HG03060 (cell line): ENCODE measurements at regions not wholly inside any gene's neighbourhood (a gene's known extent, or its start where the extent isn't known, plus 50 kb on each side); places are given as distances from the start of the nearest gene placed in this dataset.

Experiments used
- ATAC-seq: cut with Tn5 transposase; IDR thresholded peaks from one replicate; pipeline ENCODE4 v1.9.1; 2021; ENCODE audit warnings: low read depth, moderate number of reproducible peaks; ENCODE audit not compliant: unreplicated experiment

DNA sequence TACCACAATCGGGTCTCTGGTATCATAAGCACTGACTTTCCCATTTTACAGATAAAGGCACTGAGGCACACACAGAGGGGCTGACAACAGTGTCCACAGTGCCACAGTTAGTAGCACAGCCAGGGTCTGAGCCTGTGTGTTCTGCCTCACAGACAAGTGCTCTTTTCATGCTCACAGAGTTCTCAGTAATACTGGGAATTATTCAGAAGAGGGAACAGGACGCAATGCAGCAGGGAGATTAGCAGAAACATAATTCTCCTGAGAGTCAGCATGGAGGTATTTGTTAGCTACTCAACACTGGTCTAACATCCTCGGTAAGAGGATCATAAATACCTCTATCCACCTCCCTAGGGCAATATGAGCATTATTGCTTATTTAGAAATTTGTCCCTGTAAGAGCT lies 219.3 kb upstream of the EEA1 start:
- ATAC-seq, result no peak

DNA sequence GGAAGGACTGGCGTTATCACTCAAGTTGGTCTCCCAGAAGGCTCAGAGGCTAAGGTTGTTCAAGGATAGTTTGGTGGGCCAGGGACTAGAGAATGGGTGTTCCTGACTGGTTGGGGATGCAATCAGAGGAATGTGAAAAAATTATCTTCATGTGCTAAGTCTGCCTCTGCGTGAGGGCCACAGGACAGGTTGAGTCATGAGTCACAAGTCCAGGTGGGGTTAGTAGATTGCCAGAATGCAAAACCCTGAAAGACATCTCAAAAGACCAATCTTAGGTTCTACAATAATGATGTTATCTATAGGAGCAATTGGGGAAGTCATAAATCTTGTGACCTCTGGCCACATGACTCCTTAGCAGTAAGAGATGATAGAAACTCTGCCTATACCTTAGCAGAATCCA lies 220.1 kb upstream of the EEA1 start:
- no peak for ATAC-seq

DNA sequence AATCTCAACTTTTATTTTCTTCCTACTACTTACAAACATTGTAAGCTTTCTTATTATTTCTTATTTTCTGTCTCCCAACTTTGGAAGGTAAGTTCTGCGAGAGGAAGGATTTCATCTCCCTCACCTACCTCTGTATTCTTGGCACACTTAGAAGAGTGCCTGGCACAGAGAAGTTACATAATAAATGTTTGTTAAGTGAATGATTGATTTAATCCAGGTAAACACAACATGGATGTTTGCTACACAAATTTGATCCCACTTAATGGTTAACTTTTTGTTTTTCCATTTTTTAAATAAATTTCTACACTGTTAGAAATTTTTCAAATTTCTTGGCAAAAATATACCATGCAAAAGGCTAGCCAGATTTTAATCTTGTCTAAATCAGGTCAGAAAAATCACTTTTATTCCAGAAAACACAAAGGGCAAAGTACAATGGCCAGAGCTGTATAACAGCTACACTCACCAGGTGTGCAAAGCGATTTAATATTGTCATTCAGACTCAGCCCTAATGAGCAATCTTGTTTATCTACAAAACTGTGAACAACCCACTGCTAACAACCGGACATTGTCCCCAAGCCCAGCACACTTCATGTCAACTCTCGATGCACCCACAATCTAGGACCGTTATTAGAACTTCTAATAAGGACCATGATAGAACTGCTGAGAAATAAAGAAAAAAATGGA lies 222.1 kb upstream of the EEA1 start:
- ATAC-seq, result no peak

DNA sequence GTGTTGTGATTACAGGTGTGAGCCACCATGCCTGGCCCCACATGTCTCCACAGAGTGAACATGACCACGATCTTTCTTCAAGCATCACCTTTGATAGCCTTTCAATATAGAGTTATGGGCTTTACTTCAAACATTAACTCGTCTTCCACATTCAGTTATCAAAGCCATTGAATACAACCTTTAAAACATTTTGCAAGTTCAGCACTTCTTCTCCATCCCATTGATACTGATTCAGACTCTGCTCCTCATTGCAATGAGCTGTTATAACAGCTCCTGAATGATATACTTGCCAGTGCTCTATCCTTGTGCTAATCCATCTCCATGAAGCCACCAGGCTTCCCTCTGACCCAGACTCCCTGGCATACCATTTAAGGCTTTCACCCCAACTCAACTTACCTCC lies 223.5 kb upstream of the EEA1 start:
- no peak for ATAC-seq

DNA sequence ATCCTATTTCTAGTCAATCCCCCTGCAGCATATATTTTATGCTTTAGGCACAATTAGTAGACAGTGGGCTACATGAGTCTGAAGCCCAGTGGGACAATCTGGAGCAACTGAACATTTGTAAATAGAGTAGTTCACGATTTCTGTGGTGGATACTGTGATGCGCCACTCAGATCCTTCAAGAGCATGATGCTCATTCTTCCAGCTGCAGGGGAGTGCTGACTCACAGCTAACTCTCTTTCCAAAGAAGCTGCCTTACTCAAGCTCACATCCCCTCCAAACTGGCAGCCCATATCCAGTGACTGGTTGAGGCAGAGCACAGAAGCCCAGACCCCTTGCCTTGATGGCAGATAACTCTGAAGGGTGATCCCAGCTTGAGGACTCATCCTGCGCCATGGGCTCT lies 224.2 kb upstream of the EEA1 start:
- ATAC-seq, result no peak

DNA sequence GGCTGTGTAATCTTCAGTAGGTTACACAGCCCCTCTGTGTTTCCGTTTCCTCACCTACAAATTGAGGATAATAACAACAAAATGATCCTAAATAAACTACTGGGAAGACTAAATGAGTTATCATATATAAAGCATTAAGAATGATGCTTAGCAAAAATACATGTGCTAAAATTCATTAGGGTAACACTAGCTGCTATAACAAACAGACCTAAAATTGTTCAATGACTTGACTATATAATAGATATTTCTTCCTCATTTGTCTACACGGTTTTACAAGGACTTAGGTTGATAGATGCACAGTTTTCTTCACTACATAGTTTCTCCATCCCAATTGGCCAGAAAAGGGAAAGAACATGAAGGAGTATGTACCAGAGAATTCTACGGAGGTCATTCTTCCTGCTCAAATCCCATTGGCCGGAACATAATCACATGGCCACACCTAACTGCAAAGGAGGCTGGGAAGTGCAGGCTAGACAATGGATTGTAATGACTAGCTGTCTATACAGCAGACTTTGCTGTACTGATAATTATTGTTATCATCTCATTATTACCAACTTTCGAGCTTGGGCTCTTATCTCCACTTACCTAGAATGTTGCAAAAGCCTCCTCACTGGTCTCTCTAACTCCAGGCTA lies 223.5 kb upstream of the NUDT4 start:
- ATAC-seq, result no peak

DNA sequence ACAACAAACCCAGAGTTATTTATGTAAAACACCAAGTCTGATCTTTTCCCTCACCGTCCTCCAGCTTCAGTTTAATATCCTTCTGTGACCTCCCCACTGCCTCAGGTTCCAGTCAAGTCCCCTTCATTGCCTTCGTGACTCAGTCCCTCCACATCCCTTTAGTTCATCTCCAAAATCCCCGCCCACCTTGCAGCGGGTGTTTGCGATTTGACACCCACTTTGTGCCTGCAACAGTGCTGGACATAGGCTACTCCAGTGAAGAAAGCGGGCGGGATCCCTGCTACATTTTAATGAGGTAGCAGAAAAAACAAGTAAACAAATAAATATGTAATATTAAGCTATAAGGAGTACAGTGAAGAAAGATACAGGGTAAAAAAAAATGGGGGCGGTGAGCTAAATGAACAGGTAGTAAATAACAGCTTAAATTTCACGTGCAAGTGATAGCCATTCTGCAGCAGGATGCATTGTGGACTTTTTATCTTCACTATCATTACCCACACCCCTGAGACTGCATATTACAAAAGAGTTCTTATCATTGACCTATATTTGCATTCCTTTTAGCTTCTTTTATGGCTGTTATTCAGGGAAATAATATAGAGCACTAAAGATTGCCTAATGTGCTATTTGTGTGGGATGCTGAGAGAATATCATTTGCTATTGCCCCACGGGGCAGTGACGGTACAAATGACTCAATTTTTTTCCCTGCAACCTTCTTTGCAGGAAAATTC lies 222.8 kb upstream of the NUDT4 start:
- ATAC-seq, result no peak

DNA sequence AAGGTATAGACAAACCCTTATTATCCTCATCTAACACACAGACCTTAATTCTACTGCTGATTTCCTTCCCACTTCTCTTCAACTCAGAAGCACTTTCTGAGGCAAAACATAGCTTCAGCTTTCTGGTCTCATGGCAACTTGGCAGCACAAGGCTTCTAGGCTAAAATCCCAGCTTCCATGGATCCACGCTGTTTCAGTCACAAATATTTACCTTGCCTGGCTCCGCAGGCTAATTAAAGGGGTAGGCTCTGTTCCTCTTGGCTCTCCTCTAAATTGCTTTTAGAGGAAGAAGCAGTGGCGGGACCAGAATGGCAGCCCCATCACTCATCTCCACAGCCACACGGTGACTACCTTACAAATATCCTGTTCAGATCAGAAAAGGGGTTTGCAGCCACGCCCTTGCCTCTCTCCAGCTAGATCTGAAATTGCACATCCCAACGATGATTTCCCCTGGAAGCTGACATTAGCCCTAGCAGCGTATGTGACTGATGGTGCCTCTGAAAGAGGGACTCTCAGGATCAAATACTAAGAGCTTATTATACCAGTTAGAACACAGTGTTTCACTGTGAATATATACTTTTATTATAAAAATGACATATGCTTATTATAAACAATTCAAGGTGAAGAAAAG lies 221.5 kb upstream of the NUDT4 start:
- ATAC-seq, result no peak

DNA sequence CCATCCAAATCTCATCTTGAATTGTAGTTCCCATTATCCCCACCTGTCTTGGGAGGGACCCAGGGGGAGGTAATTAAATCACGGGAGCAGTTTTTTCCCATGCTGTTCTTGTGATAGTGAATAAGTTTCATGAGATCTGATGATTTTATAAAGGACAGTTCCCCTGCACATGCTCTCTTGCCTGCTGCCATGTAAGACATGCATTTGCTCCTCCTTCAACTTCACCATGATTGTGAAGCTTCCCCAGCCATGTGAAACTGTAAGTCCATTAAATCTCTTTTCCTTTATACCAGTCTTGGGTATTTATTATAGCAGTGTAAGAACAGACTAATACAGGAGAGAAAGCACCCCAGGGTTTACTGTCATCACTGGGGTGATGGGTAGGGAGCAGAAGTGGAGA lies 220.4 kb upstream of the NUDT4 start:
- no peak for ATAC-seq

DNA sequence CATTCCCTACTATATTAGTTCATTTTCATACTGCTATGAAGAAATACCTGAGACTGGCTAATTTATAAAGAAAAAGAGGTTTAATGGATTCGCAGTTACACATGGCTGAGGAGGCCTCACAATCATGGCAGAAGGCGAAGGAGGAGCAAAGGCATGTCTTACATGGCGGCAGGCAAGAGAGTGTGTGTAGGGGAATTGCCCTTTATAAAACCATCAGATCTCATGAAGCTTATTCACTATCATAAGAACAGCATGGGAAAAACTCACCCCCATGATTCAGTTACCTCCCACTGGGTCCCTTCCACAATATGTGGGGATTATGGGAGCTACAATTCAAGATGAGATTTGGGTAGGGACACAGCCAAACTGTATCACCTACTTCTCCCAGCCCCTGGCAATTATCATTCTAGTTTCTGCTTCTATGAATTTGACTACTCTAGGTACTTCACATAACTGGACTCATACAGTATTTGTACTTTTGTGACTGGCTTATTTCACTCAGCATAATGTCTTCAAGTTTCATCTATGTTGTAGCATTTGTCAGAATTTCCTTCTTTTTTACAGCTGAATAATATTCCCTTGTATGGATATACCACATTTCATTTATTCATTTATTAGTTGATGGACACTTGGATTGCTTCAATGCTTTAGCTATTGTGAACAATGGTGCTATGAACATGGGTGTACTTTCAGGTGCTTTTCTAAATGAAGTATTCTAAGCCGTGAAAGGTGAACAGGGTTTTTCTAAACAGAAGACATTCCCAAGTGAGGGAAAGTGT lies 219.5 kb upstream of the NUDT4 start:
- no peak for ATAC-seq

DNA sequence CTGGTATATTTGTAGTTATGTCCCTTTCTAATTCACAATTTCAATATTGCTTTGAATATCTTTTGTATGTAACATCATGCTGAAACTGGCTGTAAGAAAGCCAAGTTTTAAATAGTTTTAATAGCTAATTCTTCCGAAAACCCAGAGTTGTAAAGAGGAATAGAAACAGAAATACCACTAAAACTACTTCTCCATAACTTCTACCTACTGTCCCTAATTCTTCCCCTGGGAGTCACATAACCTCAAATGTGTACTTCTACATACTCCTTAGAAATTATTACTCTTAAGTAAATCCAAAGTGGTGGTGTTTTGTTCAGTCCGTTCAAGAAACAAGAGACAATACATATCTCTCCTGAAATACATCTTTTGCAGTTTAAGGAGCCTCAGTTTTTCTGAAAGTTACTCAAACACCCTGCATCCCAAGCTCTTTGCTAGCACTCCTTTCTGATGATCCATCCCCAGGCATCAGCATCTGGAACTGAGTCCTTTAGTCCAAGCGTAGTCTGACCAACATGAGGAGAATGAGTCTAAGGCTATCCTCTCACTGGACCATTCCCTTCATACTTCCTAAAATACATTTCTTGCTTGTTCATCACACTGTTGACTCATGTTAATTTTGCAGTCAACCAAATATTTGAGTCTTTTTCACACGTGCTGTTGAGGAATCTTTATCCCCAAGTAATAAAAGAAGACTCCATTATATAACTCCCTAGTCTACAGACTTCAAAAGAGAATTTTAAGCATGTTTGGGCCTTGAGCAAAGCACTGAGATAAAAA lies 214.3 kb upstream of the NUDT4 start:
- no peak for ATAC-seq

DNA sequence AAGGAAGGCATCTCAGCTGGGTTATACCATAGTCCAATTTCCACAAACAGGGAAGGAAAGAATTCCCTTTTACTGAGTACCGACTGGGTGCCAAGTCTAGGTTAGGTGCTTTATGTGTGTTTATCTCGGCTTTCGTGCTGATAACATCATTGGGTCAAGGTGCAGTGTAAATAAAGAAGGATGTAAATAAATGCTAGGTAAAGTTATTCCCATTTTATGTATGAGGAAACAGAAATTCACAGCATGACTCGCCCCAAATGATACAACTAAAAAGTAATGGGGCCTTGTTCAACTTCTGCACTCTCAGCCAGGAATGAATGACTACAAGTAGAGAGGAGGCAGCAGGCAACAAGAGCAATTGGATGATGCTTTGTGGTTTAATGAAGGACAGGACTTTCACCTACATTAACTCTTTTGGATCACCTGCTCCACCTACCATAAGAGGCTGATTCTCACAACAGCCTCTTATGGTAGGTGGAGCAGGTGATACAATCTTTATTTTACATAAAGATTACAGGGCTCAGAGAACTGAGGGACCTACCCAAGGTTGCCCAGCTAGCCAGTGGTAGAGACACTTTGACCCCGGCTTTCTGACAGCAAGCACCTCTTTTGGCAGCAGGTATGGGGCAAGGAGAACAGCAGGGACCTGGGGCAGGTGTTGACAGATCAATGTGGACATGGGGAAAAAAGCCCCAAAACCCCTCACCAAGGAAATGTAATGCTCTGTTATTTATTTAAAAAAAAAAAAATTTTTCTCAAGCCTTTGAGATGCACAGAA lies 213.4 kb upstream of the NUDT4 start:
- no peak for ATAC-seq

DNA sequence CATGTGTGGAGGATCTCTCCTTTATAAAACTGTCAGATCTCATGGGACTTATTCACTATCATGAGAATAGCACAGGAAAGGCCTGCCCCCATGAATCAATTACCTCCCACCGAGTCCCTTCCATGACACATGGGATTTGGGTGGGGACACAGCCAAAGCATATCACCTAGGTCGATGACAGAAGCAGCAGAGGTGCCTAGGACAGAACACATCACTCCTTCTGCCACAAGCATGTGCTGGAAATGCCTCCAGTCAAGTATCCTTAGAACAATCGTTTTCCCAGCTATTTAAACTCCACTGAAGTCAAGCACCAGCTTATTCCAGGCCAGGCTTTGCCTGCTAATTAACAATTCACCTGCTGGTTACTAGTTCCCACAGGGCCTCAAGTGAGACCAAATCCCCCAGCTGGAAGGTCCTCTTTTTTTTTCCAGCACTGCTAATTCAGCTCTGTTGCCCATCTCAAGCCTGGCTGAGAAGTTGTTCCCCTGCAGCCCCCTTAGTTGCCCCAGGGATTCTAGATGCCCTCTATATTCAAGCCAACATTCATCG lies 212.3 kb upstream of the NUDT4 start:
- no peak for ATAC-seq

DNA sequence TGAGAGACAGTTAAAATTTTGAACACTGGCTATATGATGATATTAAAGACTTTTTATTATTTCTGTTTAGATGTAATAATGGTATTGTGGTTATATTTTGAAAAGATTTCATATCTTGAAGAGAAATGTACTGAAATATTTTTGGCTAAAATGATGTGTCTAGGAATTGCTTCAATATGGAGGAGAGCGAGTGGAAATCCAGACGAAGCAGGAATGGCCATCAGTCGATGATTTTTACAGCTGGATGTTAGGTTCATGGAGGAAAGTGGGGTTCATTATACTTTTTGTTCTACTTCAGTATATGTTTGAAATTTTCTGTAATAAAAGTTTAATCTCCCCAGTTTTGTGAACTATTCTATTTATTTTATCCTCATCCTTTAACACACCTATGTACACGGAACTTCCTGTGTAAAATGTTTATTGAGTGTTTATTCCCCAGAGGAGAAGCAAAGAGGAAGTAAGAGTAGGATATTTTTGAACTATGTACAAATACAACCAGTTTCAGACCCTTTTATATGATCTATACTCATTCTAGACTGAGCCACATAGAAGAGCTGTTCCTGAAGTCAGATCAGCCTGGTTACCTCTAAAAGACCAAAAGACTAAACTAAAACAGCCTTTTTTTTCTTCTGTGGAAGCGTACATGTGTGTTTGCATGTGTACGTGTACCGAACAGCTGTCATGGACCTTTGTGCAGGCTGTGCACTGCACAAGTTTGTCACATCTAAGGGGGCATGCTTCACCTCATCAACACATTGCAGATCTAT lies 211.0 kb upstream of the NUDT4 start:
- ATAC-seq, result peak; percentile 79

DNA sequence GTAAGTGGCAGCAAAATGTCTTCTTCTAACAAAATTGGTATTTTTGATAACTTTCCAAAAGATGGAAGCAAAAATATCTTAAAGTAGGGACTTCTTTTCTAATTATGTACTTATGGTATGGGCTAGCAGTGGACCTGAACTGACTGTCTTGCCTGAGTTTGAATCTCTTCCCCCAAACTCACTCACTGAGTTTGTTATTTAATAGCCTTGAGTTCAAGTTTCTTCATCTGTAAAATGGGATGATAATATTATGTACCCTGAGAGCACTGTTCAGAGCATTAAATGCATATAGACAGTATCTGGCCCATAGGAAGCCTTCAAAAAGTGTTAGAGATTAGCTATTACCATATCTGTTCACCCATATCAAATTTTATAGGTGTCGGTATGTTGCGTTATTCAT lies 210.4 kb upstream of the NUDT4 start:
- no peak for ATAC-seq

DNA sequence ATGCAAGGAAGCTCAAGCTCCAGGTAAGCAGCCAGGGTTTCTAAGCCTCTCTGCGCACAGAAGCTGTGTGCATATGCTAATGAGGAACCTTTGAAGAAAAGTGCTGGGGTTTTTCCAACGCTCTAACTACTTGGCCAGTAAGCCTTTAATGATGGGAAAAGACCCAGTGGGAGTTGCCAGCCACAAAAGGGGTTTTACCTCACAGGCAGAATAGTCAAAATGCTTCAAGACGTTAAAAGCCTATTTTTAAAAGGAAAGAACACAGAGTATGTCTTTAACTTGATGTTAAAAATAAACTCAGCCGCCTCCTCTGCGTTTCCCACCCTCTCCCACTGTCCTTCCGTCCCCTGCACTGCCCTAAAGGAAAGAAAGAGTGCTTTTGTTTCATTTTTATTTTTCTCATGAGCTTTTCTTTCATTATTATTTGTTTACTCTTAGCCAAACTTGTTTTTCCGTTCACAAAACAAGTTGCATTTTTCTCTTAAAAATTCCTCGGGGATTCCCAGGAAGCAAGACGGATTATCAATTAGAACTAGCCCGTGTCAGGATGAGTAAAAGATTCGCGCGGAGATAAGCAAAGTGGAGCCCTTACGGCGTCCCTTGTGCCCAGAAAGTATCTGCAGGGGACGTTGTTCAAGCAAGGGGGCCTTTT lies 209.8 kb upstream of the NUDT4 start:
- no peak for ATAC-seq

DNA sequence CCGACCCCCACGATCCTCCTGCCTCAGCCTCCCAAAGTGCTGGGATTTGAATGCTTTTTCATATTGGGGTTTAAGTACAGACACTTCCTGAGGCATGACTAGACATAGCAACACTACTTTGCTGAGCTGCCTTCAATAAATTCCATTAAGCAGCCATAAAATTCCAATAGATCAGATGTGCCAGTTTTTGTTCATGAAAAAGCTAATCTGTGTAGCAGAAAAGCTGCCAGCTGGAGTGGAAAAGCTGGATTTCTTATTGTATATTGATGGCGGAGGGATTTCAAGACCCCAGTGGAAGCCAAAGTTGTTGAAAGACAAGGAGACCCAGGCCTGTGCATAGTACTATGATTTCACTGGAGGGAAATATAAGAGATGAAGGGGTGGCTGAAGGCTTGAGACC lies 209.0 kb upstream of the NUDT4 start:
- ATAC-seq, result no peak

DNA sequence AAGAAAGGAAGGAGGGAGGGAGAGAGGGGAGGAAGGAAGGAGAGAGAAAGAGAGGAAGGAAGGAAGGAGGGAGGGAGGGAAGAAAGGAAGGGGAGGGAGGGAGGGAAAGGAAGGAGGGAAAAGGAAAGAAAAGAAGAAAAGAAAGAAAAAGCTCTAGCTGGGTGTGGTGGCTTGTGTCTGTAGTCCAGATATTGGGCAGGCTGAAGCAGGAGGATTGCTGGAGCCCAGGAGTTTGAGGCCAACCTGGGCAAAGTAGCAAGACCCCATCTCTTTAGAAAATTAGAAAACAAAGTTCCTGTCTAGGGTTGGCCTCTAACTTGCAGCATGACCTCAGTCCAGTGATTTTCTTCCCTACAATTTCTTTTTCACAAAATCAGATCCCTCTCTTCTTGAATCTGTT lies 208.2 kb upstream of the NUDT4 start:
- no peak for ATAC-seq
